Body of pancreas (tissue), 4 donors: ENCODE measurements at regions not wholly inside any gene's neighbourhood (a gene's known extent, or its start where the extent isn't known, plus 50 kb on each side); places are given as distances from the start of the nearest gene placed in this dataset.

Experiments used
- ATAC-seq: fragments of 150-250 bp; one replicate; pipeline ENCODE4 v1.9.1; 2016
- DNase-seq, 4 donors: peaks; one replicate each; pipeline ENCODE4 v3.0.0-alpha.2; 2019
- H3K27ac ChIP-seq, 4 donors: fragments of 200-600 bp; sonication (generic); 1 replicate in 3 of 4; 2 replicates in 1 of 4; pipeline versions ENCODE4 v1.5.1 to v1.6.1; 2016 to 2019; ENCODE audit warnings: mild to moderate bottlenecking in 1 of 4, mixed read lengths in 1 of 4, moderate library complexity in 1 of 4
- H3K27me3 ChIP-seq, 2 donors: fragments of 200-600 bp; sonication (generic); one replicate each; pipeline ENCODE4 v1.6.0; 2016; ENCODE audit warnings: mild to moderate bottlenecking in 1 of 2
- H3K36me3 ChIP-seq, 2 donors: fragments of 200-600 bp; sonication (generic); replicated peaks in 1 of 2; 2 replicates each; pipeline ENCODE4 v1.5.1; 2016; ENCODE audit warnings: low read depth in 2 of 2; ENCODE audit not compliant: insufficient read depth in 1 of 2
- H3K4me1 ChIP-seq: fragments of 200-600 bp; sonication (generic); one replicate; pipeline ENCODE4 v1.6.0; 2016
- H3K4me3 ChIP-seq, 2 donors: fragments of 200-600 bp; sonication (generic); 1 replicate in 1 of 2; 2 replicates in 1 of 2; pipeline ENCODE4 v1.5.1; 2016 to 2019
- H3K9me3 ChIP-seq, 3 donors: fragments of 200-600 bp; sonication (generic); 1 replicate in 2 of 3; 2 replicates in 1 of 3; pipeline ENCODE4 v1.5.1; 2016
- POLR2A ChIP-seq, 3 donors: fragments of 450-650 bp; IDR thresholded peaks; one replicate each; pipeline ENCODE4 v1.6.1; 2016; ENCODE audit warnings: antibody characterized with exemption in 3 of 3, mild to moderate bottlenecking in 2 of 3
- WGBS, 2 donors: methylation state at CpG; one replicate each; pipeline ENCODE4 v1.1.5; 2017; 5-methylcytosine and 5-hydroxymethylcytosine counted together
- intact Hi-C: fragments of 100-400 bp; cut with DNase I; formaldehyde crosslinking; loops from one replicate; pipeline ENCODE4 v1.15.1; 2023
- TF ChIP-seq, protein P1 (sequence below), 7 experiments: fragments of 450-650 bp in 4 of 7; fragments of 200-600 bp in 3 of 7; sonication (generic) in 3 of 7; IDR thresholded peaks; one replicate each; pipeline ENCODE4 v1.5.1; 2016 to 2019; ENCODE audit warnings: antibody characterized with exemption in 7 of 7

DNA sequence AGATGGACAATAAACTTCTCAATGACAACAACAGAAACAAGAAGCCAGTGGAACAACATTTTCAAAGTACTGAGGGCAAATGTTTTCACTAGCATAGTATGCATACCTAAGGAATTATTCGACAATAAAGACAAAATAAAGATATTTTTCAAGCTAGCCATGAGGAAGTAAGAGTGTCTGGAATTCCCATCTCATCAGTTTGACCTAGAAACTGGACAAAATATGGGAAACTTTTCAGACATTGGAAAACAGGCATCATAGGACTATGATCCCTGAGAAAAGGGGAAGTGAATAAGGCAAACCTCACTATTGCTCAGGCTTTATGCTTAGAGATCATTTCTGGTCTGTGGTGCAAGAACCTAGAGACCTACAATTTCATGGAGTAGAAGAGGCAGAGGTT, 86.3 kb downstream of the OAT start:
- TF ChIP-seq, protein P1, sequence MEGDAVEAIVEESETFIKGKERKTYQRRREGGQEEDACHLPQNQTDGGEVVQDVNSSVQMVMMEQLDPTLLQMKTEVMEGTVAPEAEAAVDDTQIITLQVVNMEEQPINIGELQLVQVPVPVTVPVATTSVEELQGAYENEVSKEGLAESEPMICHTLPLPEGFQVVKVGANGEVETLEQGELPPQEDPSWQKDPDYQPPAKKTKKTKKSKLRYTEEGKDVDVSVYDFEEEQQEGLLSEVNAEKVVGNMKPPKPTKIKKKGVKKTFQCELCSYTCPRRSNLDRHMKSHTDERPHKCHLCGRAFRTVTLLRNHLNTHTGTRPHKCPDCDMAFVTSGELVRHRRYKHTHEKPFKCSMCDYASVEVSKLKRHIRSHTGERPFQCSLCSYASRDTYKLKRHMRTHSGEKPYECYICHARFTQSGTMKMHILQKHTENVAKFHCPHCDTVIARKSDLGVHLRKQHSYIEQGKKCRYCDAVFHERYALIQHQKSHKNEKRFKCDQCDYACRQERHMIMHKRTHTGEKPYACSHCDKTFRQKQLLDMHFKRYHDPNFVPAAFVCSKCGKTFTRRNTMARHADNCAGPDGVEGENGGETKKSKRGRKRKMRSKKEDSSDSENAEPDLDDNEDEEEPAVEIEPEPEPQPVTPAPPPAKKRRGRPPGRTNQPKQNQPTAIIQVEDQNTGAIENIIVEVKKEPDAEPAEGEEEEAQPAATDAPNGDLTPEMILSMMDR (IDR thresholded peaks at IDR 0.05), result no peak
- TF ChIP-seq POLR2A (IDR thresholded peaks at IDR 0.05), result no peak
- no peak overlapping the region for H3K4me3 ChIP-seq
- no peaks in the 10 kb centered on the region for H3K9me3 ChIP-seq
- no peaks in the 10 kb centered on the region for H3K4me1 ChIP-seq
- no peak for DNase-seq
- intact Hi-C loops, result no loop called here
- WGBS, 2 donors, result 57 to 60% methylated on average over 1 of the region's 1 CpG
- H3K27ac ChIP-seq, result no peak overlapping the region
- H3K27me3 ChIP-seq, result no peaks in the 10 kb centered on the region
- no peak for ATAC-seq
- no peaks in the 10 kb centered on the region for H3K36me3 ChIP-seq

DNA sequence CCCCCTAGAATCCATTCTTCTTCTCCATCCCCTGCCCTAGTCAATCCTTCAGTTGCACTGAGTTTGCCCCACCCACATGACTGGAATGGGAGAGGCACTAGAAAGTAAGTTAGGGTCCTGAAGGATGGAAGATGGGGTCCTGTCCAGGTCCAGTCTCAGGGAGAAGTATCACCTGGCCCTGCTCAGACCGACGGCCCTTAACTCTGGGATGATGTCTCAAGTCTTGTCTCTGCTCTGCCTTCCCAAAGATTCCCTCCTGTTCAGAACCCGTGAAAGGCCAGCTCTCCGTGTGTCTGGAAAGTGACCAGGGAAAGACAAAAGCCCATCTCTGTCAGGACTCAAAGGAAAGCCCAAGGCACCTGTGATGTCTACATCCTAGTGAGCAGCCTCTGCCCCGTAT, 88.8 kb downstream of the OAT start:
- H3K9me3 ChIP-seq, result no peaks in the 10 kb centered on the region
- DNase-seq (no peak), ATAC-seq (no peak)
- H3K4me1 ChIP-seq, result no peaks in the 10 kb centered on the region
- H3K4me3 ChIP-seq, result no peak overlapping the region
- H3K27ac ChIP-seq, result no peak overlapping the region
- TF ChIP-seq POLR2A (IDR thresholded peaks at IDR 0.05), result no peak
- TF ChIP-seq, protein P1 (IDR thresholded peaks at IDR 0.05), result no peak
- WGBS, 2 donors, result 48 to 54% methylated on average over 5 of the region's 5 CpGs
- H3K27me3 ChIP-seq, result no peaks in the 10 kb centered on the region
- no peaks in the 10 kb centered on the region for H3K36me3 ChIP-seq
- intact Hi-C loops, result no loop called here

GRCh38 chr10:124329362-124329761, 89.4 kb downstream of the OAT start:
- no peak for DNase-seq
- intact Hi-C loops, result no loop called here
- ATAC-seq, result no peak
- H3K4me1 ChIP-seq, result no peaks in the 10 kb centered on the region
- TF ChIP-seq, protein P1 (IDR thresholded peaks at IDR 0.05), result no peak
- no peak for TF ChIP-seq POLR2A (IDR thresholded peaks at IDR 0.05)
- no peak overlapping the region for H3K27ac ChIP-seq
- WGBS, 2 donors, result 94% methylated on average over 1 of the region's 1 CpG; no CpG with 5 or more reads in 1 of the 2 donors
- no peaks in the 10 kb centered on the region for H3K36me3 ChIP-seq
- no peak overlapping the region for H3K4me3 ChIP-seq
- H3K9me3 ChIP-seq, result no peaks in the 10 kb centered on the region
- H3K27me3 ChIP-seq, result no peaks in the 10 kb centered on the region

DNA sequence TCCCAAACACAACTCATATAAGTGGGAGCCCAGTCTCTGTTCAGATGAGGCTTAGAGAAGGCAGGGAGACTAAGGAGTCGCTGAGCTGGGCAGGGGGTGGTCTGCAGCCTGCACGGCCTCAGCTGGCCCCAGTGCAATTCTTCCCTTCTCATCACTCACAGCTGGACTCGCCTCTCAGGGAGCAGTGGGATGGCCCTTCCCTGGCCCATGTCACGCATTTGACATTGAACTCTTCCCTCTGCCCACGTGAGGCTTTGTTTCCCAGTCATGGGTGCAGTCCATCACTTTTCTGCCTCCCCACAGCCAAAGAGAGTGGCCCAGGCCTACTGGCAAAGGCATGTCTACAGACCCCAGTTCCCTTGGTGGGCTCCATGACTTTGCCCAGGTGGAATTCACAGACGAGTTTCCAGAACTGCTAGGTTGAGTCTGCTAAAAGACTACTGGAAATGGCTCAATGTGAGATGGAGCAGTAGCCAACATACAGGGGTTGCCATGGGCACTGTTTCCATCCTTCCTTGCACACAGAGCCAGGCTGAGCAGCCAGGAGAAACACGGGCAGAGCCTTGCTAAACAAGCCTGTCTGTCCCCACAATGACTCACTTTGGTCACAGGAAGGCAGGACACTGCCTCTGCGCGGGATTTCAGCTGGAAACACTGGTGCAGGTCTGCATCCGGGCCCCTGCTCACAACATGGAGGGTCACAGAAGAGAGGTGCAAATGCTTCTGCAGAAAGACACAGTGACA, 90.1 kb downstream of the OAT start:
- no peaks in the 10 kb centered on the region for H3K4me1 ChIP-seq
- H3K27me3 ChIP-seq, result no peaks in the 10 kb centered on the region
- DNase-seq (no peak), ATAC-seq (no peak)
- H3K4me3 ChIP-seq, result no peak overlapping the region
- no peaks in the 10 kb centered on the region for H3K36me3 ChIP-seq
- intact Hi-C loops, result no loop called here
- H3K9me3 ChIP-seq, result no peaks in the 10 kb centered on the region
- WGBS, 2 donors, result 54 to 66% methylated on average over 5 to 8 of the region's 10 CpGs
- TF ChIP-seq, protein P1 (IDR thresholded peaks at IDR 0.05), result no peak
- TF ChIP-seq POLR2A (IDR thresholded peaks at IDR 0.05), result no peak
- no peak overlapping the region for H3K27ac ChIP-seq
